ENCODE measurements at regions not wholly inside any gene's neighbourhood (a gene's known extent, or its start where the extent isn't known, plus 50 kb on each side); places are given as distances from the start of the nearest gene placed in this dataset.

- no peak for TF ChIP-seq EZH2 (IDR thresholded peaks at IDR 0.05; ENCODE audit: low read depth)
- TF ChIP-seq, protein P1, sequence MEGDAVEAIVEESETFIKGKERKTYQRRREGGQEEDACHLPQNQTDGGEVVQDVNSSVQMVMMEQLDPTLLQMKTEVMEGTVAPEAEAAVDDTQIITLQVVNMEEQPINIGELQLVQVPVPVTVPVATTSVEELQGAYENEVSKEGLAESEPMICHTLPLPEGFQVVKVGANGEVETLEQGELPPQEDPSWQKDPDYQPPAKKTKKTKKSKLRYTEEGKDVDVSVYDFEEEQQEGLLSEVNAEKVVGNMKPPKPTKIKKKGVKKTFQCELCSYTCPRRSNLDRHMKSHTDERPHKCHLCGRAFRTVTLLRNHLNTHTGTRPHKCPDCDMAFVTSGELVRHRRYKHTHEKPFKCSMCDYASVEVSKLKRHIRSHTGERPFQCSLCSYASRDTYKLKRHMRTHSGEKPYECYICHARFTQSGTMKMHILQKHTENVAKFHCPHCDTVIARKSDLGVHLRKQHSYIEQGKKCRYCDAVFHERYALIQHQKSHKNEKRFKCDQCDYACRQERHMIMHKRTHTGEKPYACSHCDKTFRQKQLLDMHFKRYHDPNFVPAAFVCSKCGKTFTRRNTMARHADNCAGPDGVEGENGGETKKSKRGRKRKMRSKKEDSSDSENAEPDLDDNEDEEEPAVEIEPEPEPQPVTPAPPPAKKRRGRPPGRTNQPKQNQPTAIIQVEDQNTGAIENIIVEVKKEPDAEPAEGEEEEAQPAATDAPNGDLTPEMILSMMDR (conservative IDR thresholded peaks at IDR 0.05) = no peak
Measured at GRCh38 chr5:3026651-3027050, 275.2 kb upstream of the IRX2 start.
